ENCODE measurements at regions not wholly inside any gene's neighbourhood (a gene's known extent, or its start where the extent isn't known, plus 50 kb on each side); places are given as distances from the start of the nearest gene placed in this dataset.

GRCh38 chr20:23201658-23202057, 115.5 kb upstream of the CD93 start:
- no peak for TF ChIP-seq MYC (IDR thresholded peaks at IDR 0.05; ENCODE audit: insufficient read depth, insufficient read length, insufficient replicate concordance, low read length, severe bottlenecking)
- no peak for TF ChIP-seq CTCF (IDR thresholded peaks at IDR 0.05 in 2 of 3, conservative IDR thresholded peaks at IDR 0.05 in 1 of 3; ENCODE audit: control insufficient read depth in 2 of 3, extremely low read depth in 1 of 3, insufficient read depth in 1 of 3, low read depth in 3 of 3, low read length in 3 of 3)
- TF ChIP-seq MAX (IDR thresholded peaks at IDR 0.05; ENCODE audit: low read depth, low read length): no peak
- no peak for TF ChIP-seq SUZ12 (IDR thresholded peaks at IDR 0.05; ENCODE audit: unreplicated experiment)
- no peak for TF ChIP-seq EP300 (IDR thresholded peaks at IDR 0.05; ENCODE audit: borderline replicate concordance in 1 of 2, control insufficient read depth in 1 of 2, low read depth in 2 of 2, low read length in 2 of 2)
- no peak for TF ChIP-seq PKNOX1 (IDR thresholded peaks at IDR 0.05)
- TF ChIP-seq NR2C2 (IDR thresholded peaks at IDR 0.05; ENCODE audit: borderline replicate concordance, control insufficient read depth, insufficient read length, low read depth): no peak
- no peak for TF ChIP-seq EZH2 (IDR thresholded peaks at IDR 0.05; ENCODE audit: borderline replicate concordance, control insufficient read depth, low read depth, low read length)
- TF ChIP-seq SRF (IDR thresholded peaks at IDR 0.05; ENCODE audit: low read depth in 2 of 2, low read length in 2 of 2): no peak
- no peak for TF ChIP-seq CEBPB (IDR thresholded peaks at IDR 0.05; ENCODE audit: borderline replicate concordance in 1 of 2, low read depth in 2 of 2, low read length in 2 of 2)
- TF ChIP-seq PBX3 (IDR thresholded peaks at IDR 0.05; ENCODE audit: insufficient replicate concordance, low read depth, low read length): no peak
- TF ChIP-seq YBX1 (IDR thresholded peaks at IDR 0.05): no peak

Measured in GM12878 (cell line).